Karpas-422 (cell line): ENCODE measurements at regions not wholly inside any gene's neighbourhood (a gene's known extent, or its start where the extent isn't known, plus 50 kb on each side); places are given as distances from the start of the nearest gene placed in this dataset.
A peak's percentile ranks its signal among the peaks of the same experiment; 100 is the strongest.

Experiments used
- DNase-seq: peaks from one replicate; pipeline ENCODE4 v3.0.0-alpha.2; 2015
- H2AFZ ChIP-seq: fragments of 200-600 bp; sonication (generic); 2 replicates; pipeline ENCODE4 v1.6.1; 2014; ENCODE audit warnings: antibody characterized with exemption, low read length, mixed read lengths
- H3K27ac ChIP-seq: fragments of 200-600 bp; sonication (generic); 2 replicates; pipeline ENCODE4 v1.5.1; 2014; ENCODE audit warnings: mild to moderate bottlenecking, low read length, moderate library complexity
- H3K27me3 ChIP-seq: fragments of 200-600 bp; sonication (generic); 2 replicates; pipeline ENCODE4 v1.6.1; 2014; ENCODE audit warnings: low read length, mixed read lengths
- H3K36me3 ChIP-seq: fragments of 200-600 bp; sonication (generic); 2 replicates; pipeline ENCODE4 v1.6.1; 2014; ENCODE audit warnings: low read length, mixed read lengths; ENCODE audit not compliant: insufficient read depth
- H3K4me1 ChIP-seq: fragments of 200-600 bp; sonication (generic); 2 replicates; pipeline ENCODE4 v1.6.1; 2014; ENCODE audit warnings: mild to moderate bottlenecking, low read length, mixed read lengths
- H3K4me2 ChIP-seq: fragments of 200-600 bp; sonication (generic); 2 replicates; pipeline ENCODE4 v1.6.1; 2014; ENCODE audit warnings: low read length, low read depth, mild to moderate bottlenecking; ENCODE audit not compliant: poor library complexity, severe bottlenecking
- H3K4me3 ChIP-seq: fragments of 200-600 bp; sonication (generic); 2 replicates; pipeline ENCODE4 v1.5.1; 2014; ENCODE audit warnings: mild to moderate bottlenecking, antibody characterized with exemption, low read length, mixed read lengths
- H3K79me2 ChIP-seq: fragments of 200-600 bp; sonication (generic); 2 replicates; pipeline ENCODE4 v1.6.1; 2014; ENCODE audit warnings: mild to moderate bottlenecking, low read length, mixed read lengths
- H3K9ac ChIP-seq: fragments of 200-600 bp; sonication (generic); 2 replicates; pipeline ENCODE4 v1.6.0; 2014; ENCODE audit warnings: low read length
- H3K9me2 ChIP-seq: fragments of 200-600 bp; sonication (generic), shearing (Covaris generic); replicated peaks from 2 replicates; pipeline ENCODE4 v1.6.0; 2014; ENCODE audit warnings: mild to moderate bottlenecking, low read length, moderate library complexity; ENCODE audit not compliant: insufficient read depth
- H3K9me3 ChIP-seq: fragments of 300-700, 200-600 bp; sonication (generic); 2 replicates; pipeline ENCODE4 v1.6.1; 2014; ENCODE audit warnings: low read length, mixed read lengths
- H4K20me1 ChIP-seq: fragments of 200-600 bp; sonication (generic); 2 replicates; pipeline ENCODE4 v1.6.1; 2014; ENCODE audit warnings: mild to moderate bottlenecking, antibody characterized with exemption, low read length, low read depth; ENCODE audit not compliant: insufficient read depth

- Histone ChIP-seq H3K27me3 (no peaks in the 10 kb centered on the region), H4K20me1 (no peaks in the 10 kb centered on the region), H3K27ac (no peak overlapping the region), H3K4me2 (no peak overlapping the region), H3K36me3 (no peaks in the 10 kb centered on the region), H3K79me2 (no peaks in the 10 kb centered on the region), H3K9ac (no peak overlapping the region), H3K4me3 (no peak overlapping the region), H3K9me3 (no peaks in the 10 kb centered on the region), H3K9me2 (no peaks in the 10 kb centered on the region), H2AFZ (no peak overlapping the region), H3K4me1 (peaks cover 8% of the 10 kb centered on the region; the same call in 1 of the 2 replicates)
- DNase-seq, result no peak
Measured at GRCh38 chr4:189098932-189099696, 841.6 kb upstream of the FRG1 start.

- H3K4me3 ChIP-seq, result no peak overlapping the region
- no peak overlapping the region for H3K4me2 ChIP-seq
- no peak overlapping the region for H3K27ac ChIP-seq
- H3K27me3 ChIP-seq, result no peaks in the 10 kb centered on the region
- H2AFZ ChIP-seq, result no peak overlapping the region
- peaks cover 48% of the 10 kb centered on the region for H3K4me1 ChIP-seq
- no peak overlapping the region for H3K9ac ChIP-seq
- DNase-seq, result no peak
- H4K20me1 ChIP-seq, result no peaks in the 10 kb centered on the region
- H3K79me2 ChIP-seq, result no peaks in the 10 kb centered on the region
- H3K36me3 ChIP-seq, result no peaks in the 10 kb centered on the region
- H3K9me3 ChIP-seq, result no peaks in the 10 kb centered on the region
- no peaks in the 10 kb centered on the region for H3K9me2 ChIP-seq
Measured at GRCh38 chr4:189113389-189113888, 827.2 kb upstream of the FRG1 start.

GRCh38 chr4:189117426-189117825 is 823.2 kb upstream of the FRG1 start:
- Histone ChIP-seq H3K9me3 (no peaks in the 10 kb centered on the region), H4K20me1 (no peaks in the 10 kb centered on the region), H3K36me3 (no peaks in the 10 kb centered on the region), H2AFZ (no peak overlapping the region), H3K4me1 (peaks cover 30% of the 10 kb centered on the region), H3K9ac (no peak overlapping the region), H3K79me2 (no peaks in the 10 kb centered on the region), H3K27me3 (no peaks in the 10 kb centered on the region), H3K4me3 (no peak overlapping the region), H3K4me2 (peak overlapping the region; percentile 7), H3K9me2 (no peaks in the 10 kb centered on the region), H3K27ac (no peak overlapping the region)
- DNase-seq, result peak; percentile 58

GRCh38 chr4:189121336-189121735 is 819.3 kb upstream of the FRG1 start:
- DNase-seq, result no peak
- no peaks in the 10 kb centered on the region for H3K36me3 ChIP-seq
- H4K20me1 ChIP-seq, result no peaks in the 10 kb centered on the region
- H3K9me2 ChIP-seq, result no peaks in the 10 kb centered on the region
- H3K4me2 ChIP-seq, result no peak overlapping the region
- no peaks in the 10 kb centered on the region for H3K27me3 ChIP-seq
- no peaks in the 10 kb centered on the region for H3K79me2 ChIP-seq
- no peak overlapping the region for H2AFZ ChIP-seq
- no peak overlapping the region for H3K9ac ChIP-seq
- H3K27ac ChIP-seq, result no peak overlapping the region
- H3K9me3 ChIP-seq, result no peaks in the 10 kb centered on the region
- H3K4me3 ChIP-seq, result no peak overlapping the region
- peaks cover 21% of the 10 kb centered on the region for H3K4me1 ChIP-seq

- H3K4me3 ChIP-seq, result no peak overlapping the region
- no peaks in the 10 kb centered on the region for H3K36me3 ChIP-seq
- no peak overlapping the region for H2AFZ ChIP-seq
- H3K79me2 ChIP-seq, result no peaks in the 10 kb centered on the region
- H3K9me3 ChIP-seq, result no peaks in the 10 kb centered on the region
- no peaks in the 10 kb centered on the region for H4K20me1 ChIP-seq
- H3K4me1 ChIP-seq, result peaks cover 8% of the 10 kb centered on the region
- no peak overlapping the region for H3K27ac ChIP-seq
- DNase-seq, result peak; percentile 75
- no peak overlapping the region for H3K9ac ChIP-seq
- H3K4me2 ChIP-seq, result peak overlapping the region; percentile 7
- no peaks in the 10 kb centered on the region for H3K27me3 ChIP-seq
- H3K9me2 ChIP-seq, result no peaks in the 10 kb centered on the region
Measured at GRCh38 chr4:189124149-189124758, 816.4 kb upstream of the FRG1 start.

- H3K4me3 ChIP-seq, result no peak overlapping the region
- no peaks in the 10 kb centered on the region for H4K20me1 ChIP-seq
- H3K9ac ChIP-seq, result no peak overlapping the region
- H3K9me2 ChIP-seq, result no peaks in the 10 kb centered on the region
- H3K27me3 ChIP-seq, result no peaks in the 10 kb centered on the region
- H2AFZ ChIP-seq, result no peak overlapping the region
- H3K9me3 ChIP-seq, result no peaks in the 10 kb centered on the region
- no peak overlapping the region for H3K27ac ChIP-seq
- no peaks in the 10 kb centered on the region for H3K36me3 ChIP-seq
- H3K4me1 ChIP-seq, result peaks cover 8% of the 10 kb centered on the region
- DNase-seq, result no peak
- no peak overlapping the region for H3K4me2 ChIP-seq
- no peaks in the 10 kb centered on the region for H3K79me2 ChIP-seq
Measured at GRCh38 chr4:189124791-189125190, 815.9 kb upstream of the FRG1 start.

GRCh38 chr4:189126040-189126439 is 814.6 kb upstream of the FRG1 start:
- Histone ChIP-seq H3K9me3 (no peaks in the 10 kb centered on the region), H3K9ac (no peak overlapping the region), H3K4me3 (no peak overlapping the region), H4K20me1 (no peaks in the 10 kb centered on the region), H3K79me2 (no peaks in the 10 kb centered on the region), H2AFZ (no peak overlapping the region), H3K27me3 (no peaks in the 10 kb centered on the region), H3K4me2 (no peak overlapping the region), H3K27ac (no peak overlapping the region), H3K4me1 (peaks cover 8% of the 10 kb centered on the region), H3K36me3 (no peaks in the 10 kb centered on the region), H3K9me2 (no peaks in the 10 kb centered on the region)
- DNase-seq, result no peak

GRCh38 chr4:189128341-189128740 is 812.3 kb upstream of the FRG1 start:
- Histone ChIP-seq H3K4me3 (no peak overlapping the region), H3K79me2 (no peaks in the 10 kb centered on the region), H3K9me2 (no peaks in the 10 kb centered on the region), H3K27me3 (no peaks in the 10 kb centered on the region), H3K36me3 (no peaks in the 10 kb centered on the region), H2AFZ (no peak overlapping the region), H3K27ac (no peak overlapping the region), H4K20me1 (no peaks in the 10 kb centered on the region), H3K4me1 (peaks cover 8% of the 10 kb centered on the region), H3K9me3 (no peaks in the 10 kb centered on the region), H3K9ac (no peak overlapping the region), H3K4me2 (no peak overlapping the region)
- no peak for DNase-seq
